ENCODE measurements at regions not wholly inside any gene's neighbourhood (a gene's known extent, or its start where the extent isn't known, plus 50 kb on each side); places are given as distances from the start of the nearest gene placed in this dataset.

DNA sequence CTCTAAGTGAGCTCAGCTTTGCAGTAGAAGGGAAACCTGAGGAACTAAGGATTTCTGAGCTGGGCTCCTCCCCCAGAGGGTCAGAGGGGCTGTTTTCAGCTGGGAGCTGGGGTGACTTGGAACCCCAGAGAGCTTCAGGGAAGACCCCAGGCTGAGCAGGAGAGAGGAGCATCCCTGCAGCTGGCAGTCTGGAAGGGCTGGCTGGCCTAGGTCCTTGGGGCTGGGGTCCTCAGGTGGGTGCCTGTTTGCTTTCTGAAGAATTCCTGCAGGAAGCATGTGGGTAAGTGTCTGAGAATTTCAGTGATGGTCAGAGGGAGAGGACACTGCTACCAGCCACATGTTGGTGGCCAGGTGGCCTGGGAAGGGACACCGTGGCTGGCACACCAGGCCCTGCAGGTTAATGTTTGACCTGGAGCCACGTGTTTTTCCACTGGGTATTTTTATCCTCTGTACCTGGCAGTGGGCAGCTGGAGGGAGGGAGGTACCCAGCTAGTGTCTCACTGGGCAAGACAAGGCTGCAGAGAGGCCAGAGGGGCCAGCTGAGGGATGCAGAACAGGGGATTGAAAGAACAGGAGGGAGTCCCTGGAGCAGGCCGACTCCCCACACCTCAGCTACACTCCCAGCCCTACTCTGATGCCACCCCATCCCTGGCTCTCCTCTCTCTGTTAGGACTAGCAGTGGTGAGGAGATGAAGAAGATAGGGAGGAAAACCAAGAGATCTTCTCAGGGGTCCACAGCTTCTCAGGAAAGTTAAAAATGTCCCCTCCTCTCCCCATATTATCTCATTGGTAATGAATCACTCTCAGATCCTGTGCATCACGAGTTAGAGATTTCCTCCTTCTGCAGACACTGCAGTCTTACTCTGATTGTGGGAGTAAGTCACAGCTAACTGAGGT, 143.6 kb downstream of the VEGFA start:
- Histone ChIP-seq H3K9me2 (ENCODE audit: insufficient read depth) (no peaks in the 10 kb centered on the region), H3K4me1 (ENCODE audit: control insufficient read depth in 1 of 2, insufficient read depth in 2 of 2, low read length in 2 of 2) (no peaks in the 10 kb centered on the region), H3K79me2 (ENCODE audit: insufficient read depth, low read length) (no peaks in the 10 kb centered on the region), H3K36me3 (ENCODE audit: control insufficient read depth in 1 of 2, insufficient read depth in 2 of 2, low read length in 2 of 2) (no peaks in the 10 kb centered on the region), H3K27me3 (ENCODE audit: insufficient read depth, low read length) (no peaks in the 10 kb centered on the region), H3K4me3 (replicated peaks in 1 of 2; ENCODE audit: low read depth in 1 of 2, low read length in 2 of 2) (no peak overlapping the region), H3K9ac (ENCODE audit: low read length) (no peak overlapping the region), H2AFZ (ENCODE audit: low read depth, low read length, poor library complexity, severe bottlenecking) (no peak overlapping the region), H3K9me3 (ENCODE audit: control insufficient read depth in 1 of 2, insufficient read depth in 1 of 2, low read depth in 1 of 2, low read length in 2 of 2) (no peaks in the 10 kb centered on the region), H4K20me1 (ENCODE audit: insufficient read depth) (no peaks in the 10 kb centered on the region), H3K27ac (ENCODE audit: low read depth, low read length) (no peak overlapping the region), H3K4me2 (ENCODE audit: low read length) (no peak overlapping the region)
- BruUV-seq (replicated peaks): no TSS peak
- DNase-seq (ENCODE audit: low read depth, low spot score) (no peak), ATAC-seq (no peak)
- POLR2A ChIA-PET: interaction anchor here (0.8 to 1.2 kb wide), 3 partner anchors 13 to 20 kb away, joined by 3 read pairs; no protein-coding TSS in a partner anchor
- TF ChIP-seq EGR1 (IDR thresholded peaks at IDR 0.05; ENCODE audit: low read depth) (no peak), POLR2A (IDR thresholded peaks at IDR 0.05; ENCODE audit: borderline replicate concordance, extremely low read depth, insufficient read depth, insufficient read length) (no peak), RAD21 (IDR thresholded peaks at IDR 0.05; ENCODE audit: low read depth) (no peak), YY1 (IDR thresholded peaks at IDR 0.05; ENCODE audit: extremely low read depth, insufficient replicate concordance, low read depth, low read length) (no peak), SIN3A (IDR thresholded peaks at IDR 0.05; ENCODE audit: low read depth) (no peak), ZFX (IDR thresholded peaks at IDR 0.05) (no peak), CBX3 (IDR thresholded peaks at IDR 0.05; ENCODE audit: low read depth) (no peak), EZH2 (IDR thresholded peaks at IDR 0.05) (no peak), ZNF274 (IDR thresholded peaks at IDR 0.05; ENCODE audit: low read depth, low read length) (no peak), TCF7L2 (IDR thresholded peaks at IDR 0.05; ENCODE audit: borderline replicate concordance, extremely low read depth, insufficient read depth, insufficient read length) (no peak), FOSL1 (IDR thresholded peaks at IDR 0.05; ENCODE audit: low read depth) (no peak)
- TF ChIP-seq, protein P1, sequence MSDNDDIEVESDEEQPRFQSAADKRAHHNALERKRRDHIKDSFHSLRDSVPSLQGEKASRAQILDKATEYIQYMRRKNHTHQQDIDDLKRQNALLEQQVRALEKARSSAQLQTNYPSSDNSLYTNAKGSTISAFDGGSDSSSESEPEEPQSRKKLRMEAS (IDR thresholded peaks at IDR 0.05): no peak
- TF ChIP-seq, protein P2, sequence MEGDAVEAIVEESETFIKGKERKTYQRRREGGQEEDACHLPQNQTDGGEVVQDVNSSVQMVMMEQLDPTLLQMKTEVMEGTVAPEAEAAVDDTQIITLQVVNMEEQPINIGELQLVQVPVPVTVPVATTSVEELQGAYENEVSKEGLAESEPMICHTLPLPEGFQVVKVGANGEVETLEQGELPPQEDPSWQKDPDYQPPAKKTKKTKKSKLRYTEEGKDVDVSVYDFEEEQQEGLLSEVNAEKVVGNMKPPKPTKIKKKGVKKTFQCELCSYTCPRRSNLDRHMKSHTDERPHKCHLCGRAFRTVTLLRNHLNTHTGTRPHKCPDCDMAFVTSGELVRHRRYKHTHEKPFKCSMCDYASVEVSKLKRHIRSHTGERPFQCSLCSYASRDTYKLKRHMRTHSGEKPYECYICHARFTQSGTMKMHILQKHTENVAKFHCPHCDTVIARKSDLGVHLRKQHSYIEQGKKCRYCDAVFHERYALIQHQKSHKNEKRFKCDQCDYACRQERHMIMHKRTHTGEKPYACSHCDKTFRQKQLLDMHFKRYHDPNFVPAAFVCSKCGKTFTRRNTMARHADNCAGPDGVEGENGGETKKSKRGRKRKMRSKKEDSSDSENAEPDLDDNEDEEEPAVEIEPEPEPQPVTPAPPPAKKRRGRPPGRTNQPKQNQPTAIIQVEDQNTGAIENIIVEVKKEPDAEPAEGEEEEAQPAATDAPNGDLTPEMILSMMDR (IDR thresholded peaks at IDR 0.05 in 2 of 3, conservative IDR thresholded peaks at IDR 0.05 in 1 of 3; ENCODE audit: borderline replicate concordance in 1 of 3, insufficient read depth in 1 of 3, low read depth in 2 of 3, low read length in 2 of 3): no peak
- TF ChIP-seq, protein P3, sequence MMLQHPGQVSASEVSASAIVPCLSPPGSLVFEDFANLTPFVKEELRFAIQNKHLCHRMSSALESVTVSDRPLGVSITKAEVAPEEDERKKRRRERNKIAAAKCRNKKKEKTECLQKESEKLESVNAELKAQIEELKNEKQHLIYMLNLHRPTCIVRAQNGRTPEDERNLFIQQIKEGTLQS (IDR thresholded peaks at IDR 0.05): no peak
- TF ChIP-seq, protein P4, sequence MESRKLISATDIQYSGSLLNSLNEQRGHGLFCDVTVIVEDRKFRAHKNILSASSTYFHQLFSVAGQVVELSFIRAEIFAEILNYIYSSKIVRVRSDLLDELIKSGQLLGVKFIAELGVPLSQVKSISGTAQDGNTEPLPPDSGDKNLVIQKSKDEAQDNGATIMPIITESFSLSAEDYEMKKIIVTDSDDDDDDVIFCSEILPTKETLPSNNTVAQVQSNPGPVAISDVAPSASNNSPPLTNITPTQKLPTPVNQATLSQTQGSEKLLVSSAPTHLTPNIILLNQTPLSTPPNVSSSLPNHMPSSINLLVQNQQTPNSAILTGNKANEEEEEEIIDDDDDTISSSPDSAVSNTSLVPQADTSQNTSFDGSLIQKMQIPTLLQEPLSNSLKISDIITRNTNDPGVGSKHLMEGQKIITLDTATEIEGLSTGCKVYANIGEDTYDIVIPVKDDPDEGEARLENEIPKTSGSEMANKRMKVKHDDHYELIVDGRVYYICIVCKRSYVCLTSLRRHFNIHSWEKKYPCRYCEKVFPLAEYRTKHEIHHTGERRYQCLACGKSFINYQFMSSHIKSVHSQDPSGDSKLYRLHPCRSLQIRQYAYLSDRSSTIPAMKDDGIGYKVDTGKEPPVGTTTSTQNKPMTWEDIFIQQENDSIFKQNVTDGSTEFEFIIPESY (IDR thresholded peaks at IDR 0.05; ENCODE audit: extremely low read depth, insufficient replicate concordance, low read length): no peak
- TF ChIP-seq, protein P5, sequence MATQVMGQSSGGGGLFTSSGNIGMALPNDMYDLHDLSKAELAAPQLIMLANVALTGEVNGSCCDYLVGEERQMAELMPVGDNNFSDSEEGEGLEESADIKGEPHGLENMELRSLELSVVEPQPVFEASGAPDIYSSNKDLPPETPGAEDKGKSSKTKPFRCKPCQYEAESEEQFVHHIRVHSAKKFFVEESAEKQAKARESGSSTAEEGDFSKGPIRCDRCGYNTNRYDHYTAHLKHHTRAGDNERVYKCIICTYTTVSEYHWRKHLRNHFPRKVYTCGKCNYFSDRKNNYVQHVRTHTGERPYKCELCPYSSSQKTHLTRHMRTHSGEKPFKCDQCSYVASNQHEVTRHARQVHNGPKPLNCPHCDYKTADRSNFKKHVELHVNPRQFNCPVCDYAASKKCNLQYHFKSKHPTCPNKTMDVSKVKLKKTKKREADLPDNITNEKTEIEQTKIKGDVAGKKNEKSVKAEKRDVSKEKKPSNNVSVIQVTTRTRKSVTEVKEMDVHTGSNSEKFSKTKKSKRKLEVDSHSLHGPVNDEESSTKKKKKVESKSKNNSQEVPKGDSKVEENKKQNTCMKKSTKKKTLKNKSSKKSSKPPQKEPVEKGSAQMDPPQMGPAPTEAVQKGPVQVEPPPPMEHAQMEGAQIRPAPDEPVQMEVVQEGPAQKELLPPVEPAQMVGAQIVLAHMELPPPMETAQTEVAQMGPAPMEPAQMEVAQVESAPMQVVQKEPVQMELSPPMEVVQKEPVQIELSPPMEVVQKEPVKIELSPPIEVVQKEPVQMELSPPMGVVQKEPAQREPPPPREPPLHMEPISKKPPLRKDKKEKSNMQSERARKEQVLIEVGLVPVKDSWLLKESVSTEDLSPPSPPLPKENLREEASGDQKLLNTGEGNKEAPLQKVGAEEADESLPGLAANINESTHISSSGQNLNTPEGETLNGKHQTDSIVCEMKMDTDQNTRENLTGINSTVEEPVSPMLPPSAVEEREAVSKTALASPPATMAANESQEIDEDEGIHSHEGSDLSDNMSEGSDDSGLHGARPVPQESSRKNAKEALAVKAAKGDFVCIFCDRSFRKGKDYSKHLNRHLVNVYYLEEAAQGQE (IDR thresholded peaks at IDR 0.05; ENCODE audit: low read depth): no peak
- intact Hi-C loops (cut with micrococcal nuclease): no loop called here
- CTCF ChIA-PET: interaction anchor here (1.0 kb wide), 1 partner anchor 166 kb away, joined by 3 read pairs; no protein-coding TSS in a partner anchor
- RAD21 ChIA-PET (ENCODE audit: low non-redundant PET in 1 of 2, low total read pairs in 2 of 2, uncharacterized antibody in 2 of 2, unreplicated experiment in 2 of 2): no interaction called here

Measured in HCT116 (cell line).